IMR-90 (cell line): ENCODE measurements at regions not wholly inside any gene's neighbourhood (a gene's known extent, or its start where the extent isn't known, plus 50 kb on each side); places are given as distances from the start of the nearest gene placed in this dataset.

ENCODE experiments used
- ATAC-seq: fragments of 200-7000 bp; cut with Tn5 transposase; 2 replicates; pipeline ENCODE4 v1.9.1; 2020; ENCODE audit warnings: low read depth, mild to moderate bottlenecking, moderate library complexity
- BruUV-seq: library from RNA; stranded (reverse); fragments of 400-500 nt; replicated peaks from 2 replicates; lab custom pipeline; 2021; lab: Mats Ljungman, UMichigan
- CTCF ChIA-PET: fragments of 300-600 bp; formaldehyde crosslinking; extraction: SDS; loops from one replicate; lab custom pipeline; 2021; ENCODE audit warnings: antibody characterized with exemption; lab: Yijun Ruan, JAX
- POLR2A ChIA-PET: fragments of 300-600 bp; sonication (Branson Sonifier 250); formaldehyde crosslinking; loops from one replicate; lab custom pipeline; 2022; ENCODE audit warnings: antibody characterized with exemption; ENCODE audit not compliant: unreplicated experiment; lab: Charles Lee
- DNase-seq: peaks from one replicate; pipeline ENCODE4 v3.0.0; 2013
- H2AFZ ChIP-seq: replicated peaks from 2 replicates; pipeline ENCODE3; 2013; ENCODE audit warnings: low read length, mild to moderate bottlenecking; ENCODE audit not compliant: poor library complexity
- H2AK5ac ChIP-seq: 2 replicates; pipeline ENCODE4 v1.6.1; 2013; ENCODE audit warnings: low read depth, low read length, inconsistent platforms
- H2AK9ac ChIP-seq: replicated peaks from 2 replicates; pipeline ENCODE3; 2013; ENCODE audit warnings: mild to moderate bottlenecking, low read depth, low read length, moderate library complexity; ENCODE audit not compliant: poor library complexity
- H2BK120ac ChIP-seq: 2 replicates; pipeline ENCODE4 v1.6.1; 2013; ENCODE audit warnings: low read depth, low read length, inconsistent platforms
- H2BK15ac ChIP-seq: 3 replicates; pipeline ENCODE4 v1.6.1; 2013; ENCODE audit warnings: low read depth, low read length, inconsistent platforms
- H2BK20ac ChIP-seq: 2 replicates; pipeline ENCODE4 v1.6.1; 2013; ENCODE audit warnings: low read depth, mild to moderate bottlenecking, inconsistent platforms, low read length, moderate library complexity
- H2BK5ac ChIP-seq: 2 replicates; pipeline ENCODE4 v1.6.1; 2013; ENCODE audit warnings: mild to moderate bottlenecking, low read depth, low read length, inconsistent platforms; ENCODE audit not compliant: poor library complexity, severe bottlenecking
- H3K14ac ChIP-seq: replicated peaks from 2 replicates; pipeline ENCODE4 v1.6.1; 2013; ENCODE audit warnings: low read depth, low read length, inconsistent platforms
- H3K18ac ChIP-seq: 2 replicates; pipeline ENCODE4 v1.6.1; 2013; ENCODE audit warnings: low read depth, low read length, control low read depth
- H3K23ac ChIP-seq: 2 replicates; pipeline ENCODE4 v1.6.1; 2013; ENCODE audit warnings: low read depth, low read length, inconsistent platforms
- H3K27ac ChIP-seq: 2 replicates; pipeline ENCODE4 v1.5.1; 2013; ENCODE audit warnings: mild to moderate bottlenecking, control low read depth, low read length; ENCODE audit not compliant: insufficient read depth
- H3K27me3 ChIP-seq: 2 replicates; pipeline ENCODE4 v1.6.1; 2013; ENCODE audit warnings: low read length; ENCODE audit not compliant: control insufficient read depth, insufficient read depth
- H3K36me3 ChIP-seq: 2 replicates; pipeline ENCODE4 v1.6.1; 2013; ENCODE audit warnings: low read length, mixed read lengths; ENCODE audit not compliant: control insufficient read depth, insufficient read depth
- H3K4ac ChIP-seq: 2 replicates; pipeline ENCODE4 v1.6.1; 2013; ENCODE audit warnings: low read depth, low read length, inconsistent platforms
- H3K4me1 ChIP-seq: 2 replicates; pipeline ENCODE4 v1.6.1; 2013; ENCODE audit warnings: low read length, mixed read lengths; ENCODE audit not compliant: control insufficient read depth, insufficient read depth
- H3K4me2 ChIP-seq: 2 replicates; pipeline ENCODE4 v1.6.1; 2013; ENCODE audit warnings: low read depth, mild to moderate bottlenecking, control low read depth, low read length, moderate library complexity
- H3K4me3 ChIP-seq: 2 replicates; pipeline ENCODE4 v1.5.1; 2013; ENCODE audit warnings: low read depth, mild to moderate bottlenecking, control low read depth, low read length, moderate library complexity; ENCODE audit not compliant: insufficient read depth
- H3K56ac ChIP-seq: 2 replicates; pipeline ENCODE4 v1.6.1; 2013; ENCODE audit warnings: low read length, inconsistent platforms; ENCODE audit not compliant: insufficient read depth; ENCODE audit errors: extremely low read depth
- H3K79me1 ChIP-seq, 2 experiments: 2 replicates each; pipeline ENCODE4 v1.6.1; 2013; ENCODE audit warnings: low read length in 2 of 2, inconsistent platforms in 1 of 2, low read depth in 1 of 2
- H3K9ac ChIP-seq: 2 replicates; pipeline ENCODE4 v1.6.1; 2013; ENCODE audit warnings: low read depth, low read length, control low read depth
- H3K9me1 ChIP-seq: 2 replicates; pipeline ENCODE4 v1.6.1; 2013; ENCODE audit warnings: low read length, inconsistent platforms; ENCODE audit not compliant: insufficient read depth
- H3K9me3 ChIP-seq: 2 replicates; pipeline ENCODE4 v1.6.1; 2013; ENCODE audit warnings: low read length; ENCODE audit not compliant: control insufficient read depth, insufficient read depth
- H4K20me1 ChIP-seq: 2 replicates; pipeline ENCODE4 v1.6.1; 2013; ENCODE audit warnings: low read length, inconsistent platforms; ENCODE audit not compliant: insufficient read depth
- H4K5ac ChIP-seq: 2 replicates; pipeline ENCODE4 v1.6.1; 2013; ENCODE audit warnings: mild to moderate bottlenecking, low read depth, low read length, control low read depth
- H4K8ac ChIP-seq, 2 experiments: 2 replicates each; pipeline ENCODE4 v1.6.1; 2013; ENCODE audit warnings: low read depth in 2 of 2, low read length in 2 of 2, control low read depth in 1 of 2, inconsistent platforms in 1 of 2
- H4K91ac ChIP-seq: 2 replicates; pipeline ENCODE4 v1.6.1; 2013; ENCODE audit warnings: low read depth, low read length, inconsistent platforms; ENCODE audit not compliant: insufficient read depth
- BHLHE40 ChIP-seq: fragments of 150-350 bp; IDR thresholded peaks from 2 replicates; pipeline ENCODE4 v1.6.1; 2016; ENCODE audit warnings: mild to moderate bottlenecking, low read depth, low read length
- CTCF ChIP-seq: conservative IDR thresholded peaks from 2 replicates; pipeline ENCODE4 v1.5.1; 2012; ENCODE audit warnings: mild to moderate bottlenecking, low read depth, low read length, improper control_type of control experiment
- MAFK ChIP-seq: IDR thresholded peaks from 2 replicates; pipeline ENCODE4 v1.6.1; 2012; ENCODE audit warnings: low read depth, low read length, improper control_type of control experiment
- MAZ ChIP-seq: IDR thresholded peaks from 2 replicates; pipeline ENCODE4 v1.6.1; 2012; ENCODE audit warnings: low read depth, mild to moderate bottlenecking, low read length, improper control_type of control experiment, moderate library complexity, borderline replicate concordance
- MXI1 ChIP-seq: IDR thresholded peaks from 2 replicates; pipeline ENCODE4 v1.6.1; 2012; ENCODE audit warnings: low read depth, mild to moderate bottlenecking, low read length, moderate library complexity, borderline replicate concordance
- POLR2A ChIP-seq: IDR thresholded peaks from 2 replicates; pipeline ENCODE4 v1.6.1; 2012; ENCODE audit warnings: mild to moderate bottlenecking, low read depth, low read length
- RAD21 ChIP-seq: IDR thresholded peaks from 2 replicates; pipeline ENCODE4 v1.6.1; 2012; ENCODE audit warnings: low read length, improper control_type of control experiment
- RCOR1 ChIP-seq: IDR thresholded peaks from 2 replicates; pipeline ENCODE4 v1.6.1; 2012; ENCODE audit warnings: mild to moderate bottlenecking, low read length, improper control_type of control experiment; ENCODE audit not compliant: insufficient replicate concordance
- RFX5 ChIP-seq: IDR thresholded peaks from 2 replicates; pipeline ENCODE4 v1.8.0; 2012; ENCODE audit warnings: low read depth, mild to moderate bottlenecking, low read length, moderate library complexity
- SMC3 ChIP-seq: fragments of 150-350 bp; IDR thresholded peaks from 2 replicates; pipeline ENCODE4 v1.6.1; 2016; ENCODE audit warnings: low read depth, mild to moderate bottlenecking, antibody characterized with exemption, low read length, moderate library complexity
- WGBS, 2 experiments: methylation state at CpG; one replicate each; pipeline versions ENCODE4 v1.1.5 to v1.1.7; 2013; ENCODE audit warnings: missing lambda C conversion rate in 2 of 2; ENCODE audit not compliant: insufficient read length in 1 of 2; ENCODE audit errors: extremely low coverage in 2 of 2; 5-methylcytosine and 5-hydroxymethylcytosine counted together
- dilution Hi-C: fragments of 300-500 bp; cut with HindIII; formaldehyde crosslinking; loops from one replicate; pipeline ENCODE4 v1.14.3; 2018; ENCODE audit warnings: low sequenced_read_pairs; ENCODE audit not compliant: unreplicated experiment
- in situ Hi-C: fragments of 300-500 bp; cut with MboI; formaldehyde crosslinking; loops from 3 replicates; pipeline ENCODE4 v1.14.3; 2019; ENCODE audit warnings: low sequenced_read_pairs, inconsistent platforms, mixed read lengths
- intact Hi-C: fragments of 100-400 bp; cut with micrococcal nuclease; formaldehyde crosslinking; loops from 2 replicates; pipeline ENCODE4 v1.10.0; 2022

- H3K18ac ChIP-seq = no peak overlapping the region
- no peak overlapping the region for H4K91ac ChIP-seq
- no TSS peak for BruUV-seq
- H3K9me3 ChIP-seq = 0 out of 2 replicates have a peak, but pooled peaks cover 2% of the 10 kb centered on the region
- no CpG with 5 or more reads among the region's 1 CpG for WGBS, 2 experiments
- DNase-seq (no peak), ATAC-seq (no peak)
- H3K36me3 ChIP-seq = no peaks in the 10 kb centered on the region
- CTCF ChIA-PET = no interaction called here
- H3K9ac ChIP-seq = no peak overlapping the region
- in situ Hi-C loops = no loop called here
- H3K4ac ChIP-seq = no peak overlapping the region
- intact Hi-C loops = no loop called here
- H3K4me3 ChIP-seq = no peak overlapping the region
- POLR2A ChIA-PET = no interaction called here
- TF ChIP-seq SMC3 = no peak
- no peak for TF ChIP-seq MAFK
- TF ChIP-seq RFX5 = no peak
- TF ChIP-seq POLR2A = no peak
- TF ChIP-seq CTCF = no peak
- TF ChIP-seq RCOR1 = no peak
- TF ChIP-seq MAZ = no peak
- TF ChIP-seq MXI1 = no peak
- TF ChIP-seq BHLHE40 = no peak
- TF ChIP-seq RAD21 = no peak
- H2BK20ac ChIP-seq = no peak overlapping the region
- no peaks in the 10 kb centered on the region for H3K4me1 ChIP-seq
- H2AK5ac ChIP-seq = no peak overlapping the region
- no peaks in the 10 kb centered on the region for H3K27me3 ChIP-seq
- no peak overlapping the region for H4K8ac ChIP-seq
- dilution Hi-C loops = no loop called here
- H2AK9ac ChIP-seq = no peak overlapping the region
- no peak overlapping the region for H3K4me2 ChIP-seq
- H3K23ac ChIP-seq = no peak overlapping the region
- no peak overlapping the region for H2BK120ac ChIP-seq
- H4K20me1 ChIP-seq = no peaks in the 10 kb centered on the region
- H3K9me1 ChIP-seq = no peaks in the 10 kb centered on the region
- no peak overlapping the region for H2BK15ac ChIP-seq
- H3K79me1 ChIP-seq = no peaks in the 10 kb centered on the region
- H3K14ac ChIP-seq = no peak overlapping the region
- H3K56ac ChIP-seq = no peak overlapping the region
- no peak overlapping the region for H3K27ac ChIP-seq
- H2AFZ ChIP-seq = no peak overlapping the region
- no peak overlapping the region for H4K5ac ChIP-seq
- H2BK5ac ChIP-seq = no peak overlapping the region
Measured at GRCh38 chr10:25831080-25831479, 102.9 kb upstream of the MYO3A start.
